K562 (cell line): ENCODE measurements at regions not wholly inside any gene's neighbourhood (a gene's known extent, or its start where the extent isn't known, plus 50 kb on each side); places are given as distances from the start of the nearest gene placed in this dataset.

Experiments used
- ATF1 ChIP-seq, 2 experiments: fragments of 450-650 bp in 1 of 2; IDR thresholded peaks; 2 replicates each; pipeline ENCODE4 v1.6.1; 2016; ENCODE audit warnings: missing compliant biosample characterization in 1 of 2, missing genetic modification characterization in 1 of 2
- ATF7 ChIP-seq: fragments of 450-650 bp; IDR thresholded peaks from 2 replicates; pipeline ENCODE4 v1.7.1; 2014; ENCODE audit warnings: mild to moderate bottlenecking, moderate library complexity
- BRD9 ChIP-seq: fragments of 450-650 bp; IDR thresholded peaks from 2 replicates; pipeline ENCODE4 v1.6.1; 2018; ENCODE audit warnings: low read depth; ENCODE audit not compliant: partially characterized antibody
- CHCHD3 ChIP-seq: fragments of 250-450 bp; sonication (Bioruptor Pico); IDR thresholded peaks from 2 replicates; pipeline ENCODE4 v2.1.2; 2022; ENCODE audit warnings: mild to moderate bottlenecking
- CREM ChIP-seq: IDR thresholded peaks from 2 replicates; pipeline ENCODE4 v1.6.1; 2014; ENCODE audit warnings: antibody characterized with exemption, low read depth
- CTBP1 ChIP-seq: fragments of 450-650 bp; IDR thresholded peaks from 2 replicates; pipeline ENCODE4 v1.6.1; 2016; ENCODE audit warnings: borderline replicate concordance
- DPF2 ChIP-seq: fragments of 450-650 bp; IDR thresholded peaks from 2 replicates; pipeline ENCODE4 v1.6.1; 2016
- JUND ChIP-seq, 2 experiments: IDR thresholded peaks; 2 replicates in 1 of 2; 3 replicates in 1 of 2; pipeline ENCODE4 v1.6.1; 2011; ENCODE audit warnings: borderline replicate concordance in 2 of 2, low read depth in 2 of 2, low read length in 2 of 2, improper control_type of control experiment in 1 of 2, missing biosample characterization in 1 of 2, missing genetic modification characterization in 1 of 2, missing genetic modification reagents in 1 of 2
- KHSRP ChIP-seq: fragments of 450-650 bp; IDR thresholded peaks from 2 replicates; pipeline ENCODE4 v1.6.1; 2017
- MEIS2 ChIP-seq: fragments of 450-650 bp; IDR thresholded peaks from 2 replicates; pipeline ENCODE4 v1.6.1; 2014; ENCODE audit warnings: mild to moderate bottlenecking; ENCODE audit not compliant: partially characterized antibody
- MTA2 ChIP-seq: fragments of 450-650 bp; IDR thresholded peaks from 2 replicates; pipeline ENCODE4 v1.6.1; 2016; ENCODE audit warnings: low read depth
- NCOA1 ChIP-seq: fragments of 450-650 bp; IDR thresholded peaks from 2 replicates; pipeline ENCODE4 v1.6.1; 2016; ENCODE audit warnings: low read depth
- NEUROD1 ChIP-seq: fragments of 150-350 bp; IDR thresholded peaks from 2 replicates; pipeline ENCODE4 v1.6.1; 2014; ENCODE audit warnings: borderline replicate concordance, low read length, low read depth; ENCODE audit not compliant: partially characterized antibody
- NFRKB ChIP-seq: fragments of 450-650 bp; IDR thresholded peaks from 2 replicates; pipeline ENCODE4 v1.6.1; 2016; ENCODE audit warnings: low read depth
- POLR3G ChIP-seq: IDR thresholded peaks from 2 replicates; pipeline ENCODE4 v1.6.1; 2011; ENCODE audit not compliant: insufficient read length, insufficient replicate concordance; ENCODE audit errors: extremely low read depth
- SMAD4 ChIP-seq: fragments of 250-450 bp; sonication (Bioruptor Pico); conservative IDR thresholded peaks from 2 replicates; pipeline ENCODE4 v1.8.0; 2021; ENCODE audit warnings: inconsistent platforms, mild to moderate bottlenecking, moderate library complexity
- SMARCE1 ChIP-seq: fragments of 450-650 bp; IDR thresholded peaks from 2 replicates; pipeline ENCODE4 v1.7.1; 2016; ENCODE audit warnings: mild to moderate bottlenecking
- TAF9B ChIP-seq: fragments of 450-650 bp; IDR thresholded peaks from 2 replicates; pipeline ENCODE4 v1.6.1; 2018; ENCODE audit warnings: mild to moderate bottlenecking; ENCODE audit not compliant: partially characterized antibody
- ZNF175 ChIP-seq: fragments of 200-800 bp; sonication (Bioruptor generic); IDR thresholded peaks from 2 replicates; pipeline ENCODE4 v1.6.1; 2016; ENCODE audit warnings: low read depth, mild to moderate bottlenecking, missing genetic modification characterization, missing compliant biosample characterization
- ZNF764 ChIP-seq: fragments of 250-450 bp; sonication (Bioruptor Pico); IDR thresholded peaks from 2 replicates; pipeline ENCODE4 v1.4.0; 2020; ENCODE audit warnings: low read depth, mild to moderate bottlenecking, moderate library complexity
- TF ChIP-seq, protein P1 (sequence below): fragments of 450-650 bp; IDR thresholded peaks from 2 replicates; pipeline ENCODE4 v1.6.1; 2016; ENCODE audit warnings: low read depth
- TF ChIP-seq, protein P2 (sequence below): fragments of 450-650 bp; conservative IDR thresholded peaks from 2 replicates; pipeline ENCODE4 v1.6.1; 2016; ENCODE audit warnings: missing genetic modification characterization, low read depth, mild to moderate bottlenecking, control low read depth, missing compliant biosample characterization

DNA sequence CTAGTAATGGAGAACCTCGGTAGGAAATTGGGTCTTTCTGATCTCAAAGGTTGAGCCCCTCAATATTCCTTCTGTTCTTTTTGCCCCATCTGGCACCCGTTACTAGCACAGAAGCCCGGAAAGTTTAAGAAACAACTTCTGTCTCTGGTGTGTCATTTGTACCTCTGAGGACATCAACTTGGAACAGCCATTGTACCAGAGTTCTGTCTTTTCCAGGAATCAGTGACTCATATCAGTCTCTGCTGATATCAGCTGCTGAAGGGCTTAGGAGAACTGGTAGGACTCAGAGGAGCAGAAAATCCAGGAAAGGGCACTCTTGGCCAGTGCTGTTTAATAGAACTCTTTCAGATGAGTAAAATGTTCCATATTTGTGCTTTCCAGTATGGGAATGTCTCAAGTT, 78.3 kb upstream of the CHD6 start (continued):
- TF ChIP-seq, protein P1, sequence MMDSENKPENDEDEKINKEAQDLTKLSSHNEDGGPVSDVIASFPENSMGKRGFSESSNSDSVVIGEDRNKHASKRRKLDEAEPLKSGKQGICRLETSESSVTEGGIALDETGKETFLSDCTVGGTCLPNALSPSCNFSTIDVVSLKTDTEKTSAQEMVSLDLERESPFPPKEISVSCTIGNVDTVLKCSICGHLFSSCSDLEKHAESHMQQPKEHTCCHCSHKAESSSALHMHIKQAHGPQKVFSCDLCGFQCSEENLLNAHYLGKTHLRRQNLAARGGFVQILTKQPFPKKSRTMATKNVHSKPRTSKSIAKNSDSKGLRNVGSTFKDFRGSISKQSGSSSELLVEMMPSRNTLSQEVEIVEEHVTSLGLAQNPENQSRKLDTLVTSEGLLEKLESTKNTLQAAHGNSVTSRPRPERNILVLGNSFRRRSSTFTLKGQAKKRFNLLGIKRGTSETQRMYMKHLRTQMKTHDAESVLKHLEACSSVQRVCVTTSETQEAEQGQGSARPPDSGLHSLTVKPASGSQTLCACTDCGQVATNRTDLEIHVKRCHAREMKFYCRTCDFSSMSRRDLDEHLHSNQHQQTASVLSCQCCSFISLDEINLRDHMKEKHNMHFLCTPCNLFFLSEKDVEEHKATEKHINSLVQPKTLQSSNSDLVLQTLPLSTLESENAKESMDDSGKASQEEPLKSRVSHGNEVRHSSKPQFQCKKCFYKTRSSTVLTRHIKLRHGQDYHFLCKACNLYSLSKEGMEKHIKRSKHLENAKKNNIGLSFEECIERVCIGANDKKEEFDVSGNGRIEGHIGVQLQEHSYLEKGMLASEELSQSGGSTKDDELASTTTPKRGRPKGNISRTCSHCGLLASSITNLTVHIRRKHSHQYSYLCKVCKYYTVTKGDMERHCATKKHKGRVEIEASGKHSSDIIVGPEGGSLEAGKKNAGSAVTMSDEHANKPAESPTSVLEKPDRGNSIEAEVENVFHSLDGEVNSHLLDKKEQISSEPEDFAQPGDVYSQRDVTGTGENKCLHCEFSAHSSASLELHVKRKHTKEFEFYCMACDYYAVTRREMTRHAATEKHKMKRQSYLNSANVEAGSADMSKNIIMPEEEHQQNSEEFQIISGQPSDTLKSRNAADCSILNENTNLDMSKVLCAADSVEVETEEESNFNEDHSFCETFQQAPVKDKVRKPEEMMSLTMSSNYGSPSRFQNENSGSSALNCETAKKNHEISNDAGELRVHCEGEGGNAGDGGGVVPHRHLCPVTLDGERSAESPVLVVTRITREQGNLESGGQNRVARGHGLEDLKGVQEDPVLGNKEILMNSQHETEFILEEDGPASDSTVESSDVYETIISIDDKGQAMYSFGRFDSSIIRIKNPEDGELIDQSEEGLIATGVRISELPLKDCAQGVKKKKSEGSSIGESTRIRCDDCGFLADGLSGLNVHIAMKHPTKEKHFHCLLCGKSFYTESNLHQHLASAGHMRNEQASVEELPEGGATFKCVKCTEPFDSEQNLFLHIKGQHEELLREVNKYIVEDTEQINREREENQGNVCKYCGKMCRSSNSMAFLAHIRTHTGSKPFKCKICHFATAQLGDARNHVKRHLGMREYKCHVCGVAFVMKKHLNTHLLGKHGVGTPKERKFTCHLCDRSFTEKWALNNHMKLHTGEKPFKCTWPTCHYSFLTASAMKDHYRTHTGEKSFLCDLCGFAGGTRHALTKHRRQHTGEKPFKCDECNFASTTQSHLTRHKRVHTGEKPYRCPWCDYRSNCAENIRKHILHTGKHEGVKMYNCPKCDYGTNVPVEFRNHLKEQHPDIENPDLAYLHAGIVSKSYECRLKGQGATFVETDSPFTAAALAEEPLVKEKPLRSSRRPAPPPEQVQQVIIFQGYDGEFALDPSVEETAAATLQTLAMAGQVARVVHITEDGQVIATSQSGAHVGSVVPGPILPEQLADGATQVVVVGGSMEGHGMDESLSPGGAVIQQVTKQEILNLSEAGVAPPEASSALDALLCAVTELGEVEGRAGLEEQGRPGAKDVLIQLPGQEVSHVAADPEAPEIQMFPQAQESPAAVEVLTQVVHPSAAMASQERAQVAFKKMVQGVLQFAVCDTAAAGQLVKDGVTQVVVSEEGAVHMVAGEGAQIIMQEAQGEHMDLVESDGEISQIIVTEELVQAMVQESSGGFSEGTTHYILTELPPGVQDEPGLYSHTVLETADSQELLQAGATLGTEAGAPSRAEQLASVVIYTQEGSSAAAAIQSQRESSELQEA = no peak
- peak; percentile 62 for TF ChIP-seq ATF7
- peak; percentile 40; the same call in 1 of the 2 replicates for TF ChIP-seq CREM
- TF ChIP-seq CTBP1 = peak; percentile 63; the same call in 1 of the 2 replicates
- 0 out of 2 replicates have a peak, but pooled peaks have one; percentile 20 for TF ChIP-seq NCOA1
- TF ChIP-seq CHCHD3 (CRISPR knock-in tag) = no peak
- TF ChIP-seq, protein P2, sequence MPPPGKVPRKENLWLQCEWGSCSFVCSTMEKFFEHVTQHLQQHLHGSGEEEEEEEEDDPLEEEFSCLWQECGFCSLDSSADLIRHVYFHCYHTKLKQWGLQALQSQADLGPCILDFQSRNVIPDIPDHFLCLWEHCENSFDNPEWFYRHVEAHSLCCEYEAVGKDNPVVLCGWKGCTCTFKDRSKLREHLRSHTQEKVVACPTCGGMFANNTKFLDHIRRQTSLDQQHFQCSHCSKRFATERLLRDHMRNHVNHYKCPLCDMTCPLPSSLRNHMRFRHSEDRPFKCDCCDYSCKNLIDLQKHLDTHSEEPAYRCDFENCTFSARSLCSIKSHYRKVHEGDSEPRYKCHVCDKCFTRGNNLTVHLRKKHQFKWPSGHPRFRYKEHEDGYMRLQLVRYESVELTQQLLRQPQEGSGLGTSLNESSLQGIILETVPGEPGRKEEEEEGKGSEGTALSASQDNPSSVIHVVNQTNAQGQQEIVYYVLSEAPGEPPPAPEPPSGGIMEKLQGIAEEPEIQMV (tag) = 0 out of 2 replicates have a peak, but pooled peaks have one; percentile 3
- peak; percentile 39; the same call in 1 of the 2 replicates for TF ChIP-seq MTA2
- TF ChIP-seq ATF1 (CRISPR knock-in tag; IDR thresholded peaks at IDR 0.05) = no peak
- TF ChIP-seq ATF1 (tag; IDR thresholded peaks at IDR 0.05) = peak; percentile 57; the same call in 1 of the 2 replicates
- TF ChIP-seq SMAD4 = peak; percentile 52
- TF ChIP-seq DPF2 = peak; percentile 98
- peak; percentile 25; the same call in 1 of the 2 replicates for TF ChIP-seq ZNF175 (CRISPR knock-in tag)
- no peak for TF ChIP-seq ZNF764
- TF ChIP-seq TAF9B = peak; percentile 38
- no peak for TF ChIP-seq POLR3G
- TF ChIP-seq JUND (IDR thresholded peaks at IDR 0.05; ENCODE audit: borderline replicate concordance, low read depth, low read length) = peak; percentile 99
- peak; percentile 99 for TF ChIP-seq JUND (tag; IDR thresholded peaks at IDR 0.05; ENCODE audit: borderline replicate concordance, low read depth, low read length)
- peak; percentile 40 for TF ChIP-seq NEUROD1
- TF ChIP-seq NFRKB = peak; percentile 65
- TF ChIP-seq SMARCE1 = peak; percentile 97
- TF ChIP-seq KHSRP = no peak
- peak; percentile 23 for TF ChIP-seq MEIS2
- TF ChIP-seq BRD9 = peak; percentile 70
